ENCODE measurements at regions not wholly inside any gene's neighbourhood (a gene's known extent, or its start where the extent isn't known, plus 50 kb on each side); places are given as distances from the start of the nearest gene placed in this dataset.

DNA sequence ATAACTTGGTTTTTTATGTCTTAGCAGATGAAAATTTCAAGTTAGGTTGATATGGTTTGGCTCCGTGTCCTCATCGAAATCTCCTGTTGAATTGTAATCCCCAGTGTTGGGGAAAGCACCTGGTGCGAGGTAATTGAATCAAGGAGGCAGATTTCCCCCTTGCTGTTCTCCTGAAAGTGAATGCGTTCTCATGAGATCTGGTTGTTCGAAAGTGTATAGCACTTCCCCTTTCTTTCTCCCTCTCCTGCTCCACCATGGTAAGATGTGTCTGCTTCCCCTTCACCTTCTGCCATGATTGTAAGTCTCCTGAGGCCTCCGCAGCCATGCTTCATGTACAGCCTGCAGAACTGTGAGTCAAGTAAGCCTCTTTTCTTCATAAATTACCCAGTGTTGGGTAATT, 242.1 kb upstream of the TNP1 start:
- Histone ChIP-seq H3K27me3 (ENCODE audit: control insufficient read depth, insufficient read depth, low read length) (no peaks in the 10 kb centered on the region), H3K4me3 (ENCODE audit: low read depth, low read length) (no peak overlapping the region), H3K9me3 (ENCODE audit: control insufficient read depth, insufficient read depth, low read length) (no peaks in the 10 kb centered on the region), H3K4me1 (ENCODE audit: control insufficient read depth, insufficient read depth, low read length) (no peaks in the 10 kb centered on the region), H3K27ac (ENCODE audit: low read depth, low read length) (no peak overlapping the region), H3K36me3 (ENCODE audit: control insufficient read depth, insufficient read depth, low read length) (no peaks in the 10 kb centered on the region)
- no CpG with 5 or more reads among the region's 6 CpGs for WGBS (ENCODE audit: insufficient coverage)
- DNase-seq (ENCODE audit: low read depth in 4 of 6, low spot score in 6 of 6), result no peak

DNA sequence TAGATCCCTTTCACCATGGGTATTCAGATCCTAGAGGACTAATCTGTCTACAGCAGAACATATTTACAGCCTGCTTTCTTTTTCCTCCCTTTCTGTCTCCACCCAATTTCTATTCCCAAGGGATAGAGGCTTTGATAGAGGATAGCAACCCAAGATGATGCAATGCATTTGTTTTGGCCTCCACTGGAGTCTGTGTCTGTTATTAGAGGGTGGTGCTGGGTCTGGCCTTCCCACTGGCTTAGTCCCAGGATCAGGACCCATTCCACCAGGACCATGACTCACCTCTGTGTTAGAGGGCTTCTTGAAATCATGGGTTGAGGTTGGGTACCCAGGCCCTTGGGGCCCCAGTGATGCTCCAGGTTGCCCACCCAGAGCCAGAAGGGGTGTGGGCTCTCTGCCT, 239.7 kb upstream of the TNP1 start:
- Histone ChIP-seq H3K4me3 (ENCODE audit: low read depth, low read length) (no peak overlapping the region), H3K27me3 (ENCODE audit: control insufficient read depth, insufficient read depth, low read length) (no peaks in the 10 kb centered on the region), H3K27ac (ENCODE audit: low read depth, low read length) (no peak overlapping the region), H3K36me3 (ENCODE audit: control insufficient read depth, insufficient read depth, low read length) (no peaks in the 10 kb centered on the region), H3K4me1 (ENCODE audit: control insufficient read depth, insufficient read depth, low read length) (no peaks in the 10 kb centered on the region), H3K9me3 (ENCODE audit: control insufficient read depth, insufficient read depth, low read length) (no peaks in the 10 kb centered on the region)
- no peak for DNase-seq (ENCODE audit: low read depth in 4 of 6, low spot score in 6 of 6)

DNA sequence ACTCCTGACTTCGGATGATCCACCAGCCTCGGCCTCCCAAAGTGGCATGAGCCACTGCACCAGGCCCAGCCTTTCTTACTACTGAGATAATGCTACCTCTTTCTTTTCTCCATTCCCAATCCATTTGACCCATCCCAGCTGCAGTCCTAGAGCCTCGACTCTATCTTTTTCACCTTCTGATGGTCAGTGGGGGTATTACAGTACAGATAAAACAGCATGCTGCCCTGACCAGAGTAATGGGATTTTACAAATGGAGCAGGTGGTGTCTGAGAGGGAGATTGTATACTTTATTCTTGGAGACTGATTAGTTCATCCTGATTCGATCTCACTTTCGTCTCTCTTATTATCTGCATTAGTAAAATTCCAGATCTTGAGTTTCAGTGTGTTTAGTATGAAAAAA, 238.6 kb upstream of the TNP1 start:
- Histone ChIP-seq H3K9me3 (ENCODE audit: control insufficient read depth, insufficient read depth, low read length) (no peaks in the 10 kb centered on the region), H3K4me1 (ENCODE audit: control insufficient read depth, insufficient read depth, low read length) (no peaks in the 10 kb centered on the region), H3K4me3 (ENCODE audit: low read depth, low read length) (no peak overlapping the region), H3K27me3 (ENCODE audit: control insufficient read depth, insufficient read depth, low read length) (no peaks in the 10 kb centered on the region), H3K27ac (ENCODE audit: low read depth, low read length) (no peak overlapping the region), H3K36me3 (ENCODE audit: control insufficient read depth, insufficient read depth, low read length) (no peaks in the 10 kb centered on the region)
- DNase-seq (ENCODE audit: low read depth in 4 of 6, low spot score in 6 of 6), result no peak
- 93% methylated on average over 3 of the region's 5 CpGs for WGBS (ENCODE audit: insufficient coverage)

DNA sequence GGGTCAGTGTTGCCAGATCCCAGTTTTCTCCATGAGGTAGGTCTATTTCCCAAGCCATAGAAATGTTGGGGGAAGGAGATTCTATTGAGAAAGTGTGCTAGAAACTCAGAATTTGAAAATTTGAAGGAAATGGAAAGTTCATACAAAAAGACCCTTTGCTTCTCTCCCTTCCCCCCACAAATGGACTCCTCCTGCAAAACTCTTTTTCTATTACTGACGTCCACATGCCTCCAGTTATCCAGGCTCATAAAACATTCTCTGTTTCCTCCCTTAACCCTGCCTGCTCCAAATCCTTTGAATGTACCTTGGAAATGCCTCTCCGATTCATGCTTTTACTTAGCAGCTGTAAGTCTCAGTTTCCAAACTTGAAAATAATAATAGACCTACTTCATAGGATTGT, 237.5 kb upstream of the TNP1 start:
- no peaks in the 10 kb centered on the region for H3K27me3 ChIP-seq (ENCODE audit: control insufficient read depth, insufficient read depth, low read length)
- no peak overlapping the region for H3K27ac ChIP-seq (ENCODE audit: low read depth, low read length)
- WGBS (ENCODE audit: insufficient coverage), result 67% methylated on average over 1 of the region's 2 CpGs
- H3K4me1 ChIP-seq (ENCODE audit: control insufficient read depth, insufficient read depth, low read length), result no peaks in the 10 kb centered on the region
- H3K4me3 ChIP-seq (ENCODE audit: low read depth, low read length), result no peak overlapping the region
- no peak for DNase-seq (ENCODE audit: low read depth in 4 of 6, low spot score in 6 of 6)
- H3K9me3 ChIP-seq (ENCODE audit: control insufficient read depth, insufficient read depth, low read length), result no peaks in the 10 kb centered on the region
- no peaks in the 10 kb centered on the region for H3K36me3 ChIP-seq (ENCODE audit: control insufficient read depth, insufficient read depth, low read length)

DNA sequence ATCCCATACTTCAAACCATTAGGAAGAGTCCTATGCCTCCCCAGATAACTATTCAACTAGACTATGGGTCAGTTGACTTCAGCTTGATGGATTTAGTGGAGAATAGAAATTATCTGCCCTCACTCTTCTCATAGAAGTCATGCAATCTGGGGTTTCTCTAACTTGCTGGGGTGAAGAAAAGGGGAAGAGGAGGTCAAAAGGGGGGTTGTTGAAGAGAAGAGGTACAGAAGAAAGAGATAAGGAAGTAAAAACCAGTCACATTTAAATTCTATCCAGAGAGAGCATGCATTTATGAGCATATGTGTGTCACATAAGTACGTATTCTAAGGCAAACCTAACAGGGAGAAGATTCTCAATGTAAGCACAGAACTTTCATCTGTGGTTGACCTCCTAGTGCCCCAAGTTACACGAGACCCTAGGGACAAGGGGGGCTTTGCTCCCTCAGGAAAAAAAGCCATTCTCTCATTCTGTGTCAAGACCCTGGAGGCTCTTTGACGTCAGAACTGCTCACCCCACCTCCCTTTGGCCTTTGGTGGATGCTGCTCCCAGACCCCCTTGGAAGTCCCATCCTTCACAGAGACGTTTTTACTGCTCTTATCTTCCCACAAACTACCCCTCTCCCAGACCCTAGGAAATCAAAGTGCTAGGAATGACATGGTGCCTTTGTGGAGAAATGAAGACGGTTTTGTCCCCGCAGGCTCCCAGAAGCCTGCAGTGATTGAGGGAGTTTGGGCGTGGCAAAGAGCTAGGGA, 236.8 kb upstream of the TNP1 start:
- no peaks in the 10 kb centered on the region for H3K9me3 ChIP-seq (ENCODE audit: control insufficient read depth, insufficient read depth, low read length)
- DNase-seq (ENCODE audit: low read depth in 4 of 6, low spot score in 6 of 6), result no peak
- no peak overlapping the region for H3K27ac ChIP-seq (ENCODE audit: low read depth, low read length)
- H3K4me1 ChIP-seq (ENCODE audit: control insufficient read depth, insufficient read depth, low read length), result no peaks in the 10 kb centered on the region
- H3K27me3 ChIP-seq (ENCODE audit: control insufficient read depth, insufficient read depth, low read length), result no peaks in the 10 kb centered on the region
- no peak overlapping the region for H3K4me3 ChIP-seq (ENCODE audit: low read depth, low read length)
- H3K36me3 ChIP-seq (ENCODE audit: control insufficient read depth, insufficient read depth, low read length), result no peaks in the 10 kb centered on the region
- WGBS (ENCODE audit: insufficient coverage), result 47% methylated on average over 5 of the region's 7 CpGs

DNA sequence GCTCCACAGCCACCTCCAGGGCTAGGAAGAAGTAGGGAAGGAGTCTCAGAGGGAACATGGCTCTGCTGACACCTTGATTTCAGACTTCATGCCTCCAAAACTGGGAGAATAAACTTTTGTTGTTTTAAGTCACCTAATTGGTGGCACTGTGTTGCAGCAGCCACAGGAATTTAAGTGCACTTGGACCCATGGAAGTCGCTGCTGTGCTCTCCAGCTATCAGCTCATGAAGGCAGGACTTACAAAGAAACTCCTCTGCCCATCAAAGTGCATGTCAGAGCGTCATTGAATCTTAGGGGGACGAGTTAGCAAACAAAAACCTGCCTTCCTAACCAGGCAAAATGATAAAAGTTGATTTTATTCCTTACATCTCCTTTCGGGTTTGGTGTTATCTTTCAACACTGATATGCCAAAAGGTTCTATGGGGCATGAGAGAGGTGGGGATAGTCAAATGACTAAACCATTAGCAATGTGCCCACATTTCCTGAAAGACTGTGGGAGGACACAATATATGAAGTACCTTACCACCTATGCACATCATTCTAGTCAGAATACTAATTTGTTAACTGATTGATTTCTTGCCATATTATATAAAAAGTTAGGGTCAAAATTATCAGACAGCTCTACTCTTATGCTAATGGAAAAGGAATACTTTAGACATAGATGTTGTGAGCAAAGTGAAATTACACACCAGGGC, 235.8 kb upstream of the TNP1 start:
- WGBS (ENCODE audit: insufficient coverage), result 91% methylated on average over 1 of the region's 4 CpGs
- Histone ChIP-seq H3K4me3 (ENCODE audit: low read depth, low read length) (no peak overlapping the region), H3K9me3 (ENCODE audit: control insufficient read depth, insufficient read depth, low read length) (no peaks in the 10 kb centered on the region), H3K27ac (ENCODE audit: low read depth, low read length) (no peak overlapping the region), H3K4me1 (ENCODE audit: control insufficient read depth, insufficient read depth, low read length) (no peaks in the 10 kb centered on the region), H3K27me3 (ENCODE audit: control insufficient read depth, insufficient read depth, low read length) (no peaks in the 10 kb centered on the region), H3K36me3 (ENCODE audit: control insufficient read depth, insufficient read depth, low read length) (no peaks in the 10 kb centered on the region)
- no peak for DNase-seq (ENCODE audit: low read depth in 4 of 6, low spot score in 6 of 6)

DNA sequence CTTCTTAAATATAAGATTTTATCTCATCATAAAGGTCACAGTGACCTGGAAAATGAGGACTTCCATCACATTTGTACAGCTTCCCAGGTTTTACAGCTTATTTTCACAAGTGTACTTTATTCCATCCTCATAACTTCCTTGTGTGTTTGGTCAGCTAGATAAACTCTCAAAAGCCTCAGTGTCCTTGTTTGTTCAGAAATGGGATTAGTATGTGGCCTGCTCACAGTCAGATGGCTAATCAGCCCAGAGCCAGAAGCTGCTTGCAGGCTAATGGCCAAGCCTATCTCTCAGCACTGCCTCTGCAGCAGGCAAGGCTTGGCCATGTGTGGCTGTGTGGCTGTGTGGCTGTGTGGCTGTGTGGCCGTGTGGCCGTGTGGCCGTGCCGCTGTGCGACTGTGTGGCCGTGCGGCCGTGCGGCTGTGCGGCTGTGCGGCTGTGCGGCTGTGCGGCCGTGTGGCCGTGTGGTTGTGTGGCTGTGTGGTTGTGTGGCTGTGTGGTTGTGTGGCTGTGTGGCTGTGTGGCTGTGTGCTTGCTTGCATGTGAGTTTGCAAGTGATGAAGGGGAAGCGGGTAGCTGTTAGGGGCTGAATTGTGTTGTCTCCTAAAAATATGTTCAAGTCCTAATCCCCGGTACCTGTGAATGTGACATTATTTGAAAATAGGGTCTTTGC, 233.0 kb upstream of the TNP1 start:
- WGBS (ENCODE audit: insufficient coverage), result 100% methylated on average over 2 of the region's 17 CpGs

DNA sequence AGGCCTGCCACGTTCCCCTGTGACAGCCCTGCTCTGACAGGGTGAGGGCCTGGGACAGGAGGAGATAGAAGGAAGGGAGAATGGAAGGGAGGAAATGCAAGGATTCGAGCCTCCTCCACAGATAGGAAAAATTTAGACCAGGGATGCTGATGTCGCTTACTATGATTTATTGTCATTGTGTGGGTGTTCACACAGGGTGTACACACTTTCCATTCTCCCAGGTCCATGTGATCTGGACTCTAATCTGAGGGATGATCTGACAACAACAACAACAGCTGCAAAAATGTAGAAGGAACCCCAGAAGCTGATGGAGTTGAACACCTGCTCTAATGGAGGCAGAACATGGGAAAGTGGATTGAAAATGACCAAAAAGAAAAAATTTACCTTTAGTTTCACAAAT, 231.7 kb upstream of the TNP1 start:
- no peaks in the 10 kb centered on the region for H3K4me1 ChIP-seq (ENCODE audit: control insufficient read depth, insufficient read depth, low read length)
- H3K4me3 ChIP-seq (ENCODE audit: low read depth, low read length), result no peak overlapping the region
- H3K27ac ChIP-seq (ENCODE audit: low read depth, low read length), result no peak overlapping the region
- no peaks in the 10 kb centered on the region for H3K27me3 ChIP-seq (ENCODE audit: control insufficient read depth, insufficient read depth, low read length)
- H3K36me3 ChIP-seq (ENCODE audit: control insufficient read depth, insufficient read depth, low read length), result no peaks in the 10 kb centered on the region
- no peaks in the 10 kb centered on the region for H3K9me3 ChIP-seq (ENCODE audit: control insufficient read depth, insufficient read depth, low read length)
- WGBS (ENCODE audit: insufficient coverage), result 69% methylated on average over 2 of the region's 3 CpGs
- no peak for DNase-seq (ENCODE audit: low read depth in 4 of 6, low spot score in 6 of 6)

More for the DNA sequence above, 233.0 kb upstream of the TNP1 start:
- no peak overlapping the region for H3K4me3 ChIP-seq (ENCODE audit: low read depth, low read length)
- no peak for DNase-seq (ENCODE audit: low read depth in 4 of 6, low spot score in 6 of 6)
- H3K36me3 ChIP-seq (ENCODE audit: control insufficient read depth, insufficient read depth, low read length), result no peaks in the 10 kb centered on the region
- no peaks in the 10 kb centered on the region for H3K9me3 ChIP-seq (ENCODE audit: control insufficient read depth, insufficient read depth, low read length)
- H3K27ac ChIP-seq (ENCODE audit: low read depth, low read length), result no peak overlapping the region
- no peaks in the 10 kb centered on the region for H3K4me1 ChIP-seq (ENCODE audit: control insufficient read depth, insufficient read depth, low read length)
- H3K27me3 ChIP-seq (ENCODE audit: control insufficient read depth, insufficient read depth, low read length), result no peaks in the 10 kb centered on the region

DNA sequence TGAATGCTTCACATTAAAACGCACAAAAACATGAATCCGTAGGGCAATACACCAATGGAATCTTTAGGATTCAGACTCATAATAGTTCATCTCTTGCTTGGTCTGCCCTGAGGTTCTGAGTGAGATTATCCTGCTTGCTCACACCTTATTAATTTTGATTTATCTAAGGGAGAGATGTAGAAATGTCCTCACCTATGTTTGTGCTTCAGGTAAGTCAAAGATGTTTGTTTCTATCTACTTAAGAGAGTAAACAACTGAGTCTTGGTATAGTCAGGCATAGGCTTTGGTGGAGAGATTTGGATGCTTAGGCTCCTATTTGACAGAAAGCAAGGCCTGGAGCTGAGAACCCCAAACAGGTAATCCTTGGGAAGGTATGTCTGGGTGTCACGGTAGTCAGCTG, 231.0 kb upstream of the TNP1 start:
- Histone ChIP-seq H3K27me3 (ENCODE audit: control insufficient read depth, insufficient read depth, low read length) (no peaks in the 10 kb centered on the region), H3K9me3 (ENCODE audit: control insufficient read depth, insufficient read depth, low read length) (no peaks in the 10 kb centered on the region), H3K36me3 (ENCODE audit: control insufficient read depth, insufficient read depth, low read length) (no peaks in the 10 kb centered on the region), H3K4me1 (ENCODE audit: control insufficient read depth, insufficient read depth, low read length) (no peaks in the 10 kb centered on the region), H3K27ac (ENCODE audit: low read depth, low read length) (no peak overlapping the region), H3K4me3 (ENCODE audit: low read depth, low read length) (no peak overlapping the region)
- no peak for DNase-seq (ENCODE audit: low read depth in 4 of 6, low spot score in 6 of 6)
- WGBS (ENCODE audit: insufficient coverage), result 70% methylated on average over 2 of the region's 3 CpGs

All from spinal cord (tissue), 9 donors.